ENCODE measurements at regions not wholly inside any gene's neighbourhood (a gene's known extent, or its start where the extent isn't known, plus 50 kb on each side); places are given as distances from the start of the nearest gene placed in this dataset.
A peak's percentile ranks its signal among the peaks of the same experiment; 100 is the strongest.

DNA sequence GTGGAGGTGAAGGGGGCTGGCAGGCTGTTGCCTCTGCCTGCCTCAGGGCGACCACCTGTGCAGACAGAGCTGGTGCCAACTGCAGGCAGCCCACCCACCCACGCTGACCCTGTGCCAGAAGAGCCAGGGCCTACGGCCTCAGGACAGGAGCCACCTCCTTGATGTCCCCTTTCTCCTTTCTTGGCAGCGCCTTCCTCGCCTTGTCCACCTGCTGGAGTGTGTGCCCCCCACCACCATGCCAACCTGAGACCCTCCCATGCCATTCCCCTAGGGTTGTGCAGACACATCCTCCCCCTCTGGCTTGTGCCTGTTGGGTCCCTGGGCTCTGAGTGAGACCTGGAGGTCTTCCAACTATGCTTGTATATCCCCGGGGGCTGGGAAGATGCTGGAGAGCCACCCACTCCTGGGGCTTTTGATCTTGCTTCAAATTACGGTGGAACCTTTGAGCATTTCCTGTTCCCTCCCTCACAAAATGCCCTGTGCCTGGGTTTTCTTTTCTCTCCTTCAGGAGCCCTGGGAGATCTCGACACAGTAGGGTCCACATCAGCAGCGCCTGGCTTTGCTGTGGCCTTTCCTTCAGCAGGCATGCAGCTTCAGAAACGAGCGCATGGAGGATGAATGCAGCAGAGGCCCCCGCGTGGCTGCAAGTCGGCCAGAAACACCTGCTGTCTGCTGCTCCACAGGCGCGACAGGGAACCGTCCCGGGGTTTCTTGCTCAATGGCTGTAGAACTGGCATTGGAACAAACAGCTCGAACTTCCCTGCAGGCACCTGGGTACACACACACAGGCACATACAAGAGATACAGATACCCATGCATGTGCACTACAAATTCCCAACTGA lies 65.9 kb upstream of the SH3RF3 start:
- TF ChIP-seq MIER1 (IDR thresholded peaks at IDR 0.05; ENCODE audit: low read depth) (no peak), POLR2A (conservative IDR thresholded peaks at IDR 0.05) (no peak), EP300 (IDR thresholded peaks at IDR 0.05; ENCODE audit: low read length) (no peak), TAF1 (IDR thresholded peaks at IDR 0.05; ENCODE audit: control insufficient read depth, extremely low read depth, insufficient read depth, low read length, severe bottlenecking) (no peak), ZNF274 (IDR thresholded peaks at IDR 0.05; ENCODE audit: borderline replicate concordance, low read depth, low read length) (no peak), SIN3A (IDR thresholded peaks at IDR 0.05; ENCODE audit: borderline replicate concordance in 2 of 2, control insufficient read depth in 1 of 2, low read depth in 2 of 2, low read length in 2 of 2) (no peak), ATF1 (CRISPR knock-in tag; IDR thresholded peaks at IDR 0.05) (no peak), ATF1 (tag; IDR thresholded peaks at IDR 0.05) (no peak)
- TF ChIP-seq, protein P1, sequence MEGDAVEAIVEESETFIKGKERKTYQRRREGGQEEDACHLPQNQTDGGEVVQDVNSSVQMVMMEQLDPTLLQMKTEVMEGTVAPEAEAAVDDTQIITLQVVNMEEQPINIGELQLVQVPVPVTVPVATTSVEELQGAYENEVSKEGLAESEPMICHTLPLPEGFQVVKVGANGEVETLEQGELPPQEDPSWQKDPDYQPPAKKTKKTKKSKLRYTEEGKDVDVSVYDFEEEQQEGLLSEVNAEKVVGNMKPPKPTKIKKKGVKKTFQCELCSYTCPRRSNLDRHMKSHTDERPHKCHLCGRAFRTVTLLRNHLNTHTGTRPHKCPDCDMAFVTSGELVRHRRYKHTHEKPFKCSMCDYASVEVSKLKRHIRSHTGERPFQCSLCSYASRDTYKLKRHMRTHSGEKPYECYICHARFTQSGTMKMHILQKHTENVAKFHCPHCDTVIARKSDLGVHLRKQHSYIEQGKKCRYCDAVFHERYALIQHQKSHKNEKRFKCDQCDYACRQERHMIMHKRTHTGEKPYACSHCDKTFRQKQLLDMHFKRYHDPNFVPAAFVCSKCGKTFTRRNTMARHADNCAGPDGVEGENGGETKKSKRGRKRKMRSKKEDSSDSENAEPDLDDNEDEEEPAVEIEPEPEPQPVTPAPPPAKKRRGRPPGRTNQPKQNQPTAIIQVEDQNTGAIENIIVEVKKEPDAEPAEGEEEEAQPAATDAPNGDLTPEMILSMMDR (IDR thresholded peaks at IDR 0.05 in 2 of 3, conservative IDR thresholded peaks at IDR 0.05 in 1 of 3; ENCODE audit: insufficient read depth in 2 of 3, low read depth in 1 of 3, low read length in 3 of 3) = peak in 1 of 3 experiments; percentile 12; a peak in 1 of 6 replicates
- TF ChIP-seq, protein P2, sequence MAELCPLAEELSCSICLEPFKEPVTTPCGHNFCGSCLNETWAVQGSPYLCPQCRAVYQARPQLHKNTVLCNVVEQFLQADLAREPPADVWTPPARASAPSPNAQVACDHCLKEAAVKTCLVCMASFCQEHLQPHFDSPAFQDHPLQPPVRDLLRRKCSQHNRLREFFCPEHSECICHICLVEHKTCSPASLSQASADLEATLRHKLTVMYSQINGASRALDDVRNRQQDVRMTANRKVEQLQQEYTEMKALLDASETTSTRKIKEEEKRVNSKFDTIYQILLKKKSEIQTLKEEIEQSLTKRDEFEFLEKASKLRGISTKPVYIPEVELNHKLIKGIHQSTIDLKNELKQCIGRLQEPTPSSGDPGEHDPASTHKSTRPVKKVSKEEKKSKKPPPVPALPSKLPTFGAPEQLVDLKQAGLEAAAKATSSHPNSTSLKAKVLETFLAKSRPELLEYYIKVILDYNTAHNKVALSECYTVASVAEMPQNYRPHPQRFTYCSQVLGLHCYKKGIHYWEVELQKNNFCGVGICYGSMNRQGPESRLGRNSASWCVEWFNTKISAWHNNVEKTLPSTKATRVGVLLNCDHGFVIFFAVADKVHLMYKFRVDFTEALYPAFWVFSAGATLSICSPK (IDR thresholded peaks at IDR 0.05; ENCODE audit: borderline replicate concordance) = no peak
- TF ChIP-seq, protein P3, sequence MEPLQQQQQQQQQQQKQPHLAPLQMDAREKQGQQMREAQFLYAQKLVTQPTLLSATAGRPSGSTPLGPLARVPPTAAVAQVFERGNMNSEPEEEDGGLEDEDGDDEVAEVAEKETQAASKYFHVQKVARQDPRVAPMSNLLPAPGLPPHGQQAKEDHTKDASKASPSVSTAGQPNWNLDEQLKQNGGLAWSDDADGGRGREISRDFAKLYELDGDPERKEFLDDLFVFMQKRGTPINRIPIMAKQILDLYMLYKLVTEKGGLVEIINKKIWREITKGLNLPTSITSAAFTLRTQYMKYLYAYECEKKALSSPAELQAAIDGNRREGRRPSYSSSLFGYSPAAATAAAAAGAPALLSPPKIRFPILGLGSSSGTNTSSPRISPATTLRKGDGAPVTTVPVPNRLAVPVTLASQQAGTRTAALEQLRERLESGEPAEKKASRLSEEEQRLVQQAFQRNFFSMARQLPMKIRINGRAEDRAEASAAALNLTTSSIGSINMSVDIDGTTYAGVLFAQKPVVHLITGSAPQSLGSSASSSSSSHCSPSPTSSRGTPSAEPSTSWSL (CRISPR knock-in tag; IDR thresholded peaks at IDR 0.05; ENCODE audit: borderline replicate concordance) = no peak
